Skin epidermis (tissue), 12 donors: ENCODE measurements at regions not wholly inside any gene's neighbourhood (a gene's known extent, or its start where the extent isn't known, plus 50 kb on each side); places are given as distances from the start of the nearest gene placed in this dataset.

Experiments used
- H3K27ac ChIP-seq, 21 experiments: fragments of 200-600 bp; sonication (generic) in 11 of 21; one replicate each; pipeline ENCODE4 v1.5.0; 2020; ENCODE audit warnings: mild to moderate bottlenecking in 3 of 21, inconsistent platforms in 2 of 21, moderate library complexity in 2 of 21
- H3K4me3 ChIP-seq, 7 experiments: fragments of 200-600 bp; sonication (generic) in 2 of 7; one replicate each; pipeline ENCODE4 v1.5.0; 2020; ENCODE audit warnings: inconsistent platforms in 2 of 7, mild to moderate bottlenecking in 2 of 7, moderate library complexity in 1 of 7

GRCh38 chr4:152102436-152103000, 341.7 kb upstream of the GATB start:
- H3K4me3 ChIP-seq, result no peak overlapping the region
- peak overlapping the region in 17 of 21 experiments; percentile 4 to 93 (median 64) for H3K27ac ChIP-seq

- Histone ChIP-seq H3K27ac (peak overlapping the region in 18 of 21 experiments; percentile 3 to 93 (median 68)), H3K4me3 (peak overlapping the region in 1 of 7 experiments; percentile 7)
These were observed 341.0 kb upstream of the GATB start for GRCh38 chr4:152101556-152102435.

- peak overlapping the region in 1 of 7 experiments; percentile 7 for H3K4me3 ChIP-seq
- peak overlapping the region in 18 of 21 experiments; percentile 3 to 93 (median 64) for H3K27ac ChIP-seq
These were observed 339.8 kb upstream of the GATB start for GRCh38 chr4:152100379-152101201.

GRCh38 chr4:152099981-152100378, 339.2 kb upstream of the GATB start:
- Histone ChIP-seq H3K27ac (peak overlapping the region in 14 of 21 experiments; percentile 27 to 93 (median 68)), H3K4me3 (no peak overlapping the region)

GRCh38 chr4:152099555-152099954, 338.7 kb upstream of the GATB start:
- H3K27ac ChIP-seq, result peak overlapping the region in 14 of 21 experiments; percentile 8 to 93 (median 62)
- H3K4me3 ChIP-seq, result no peak overlapping the region

- H3K27ac ChIP-seq, result peak overlapping the region in 8 of 21 experiments; percentile 9 to 93 (median 79)
These were observed 338.2 kb upstream of the GATB start for GRCh38 chr4:152099061-152099425.

GRCh38 chr4:152098365-152099060, 337.7 kb upstream of the GATB start:
- H3K27ac ChIP-seq, result peak overlapping the region in 6 of 21 experiments; percentile 20 to 93 (median 79)

More at GRCh38 chr4:152099061-152099425, 338.2 kb upstream of the GATB start:
- H3K4me3 ChIP-seq, result no peak overlapping the region

GRCh38 chr4:152097371-152097770, 336.6 kb upstream of the GATB start:
- H3K4me3 ChIP-seq, result no peak overlapping the region
- peak overlapping the region in 3 of 21 experiments; percentile 76 to 93 (median 88) for H3K27ac ChIP-seq

More at GRCh38 chr4:152098365-152099060, 337.7 kb upstream of the GATB start:
- no peak overlapping the region for H3K4me3 ChIP-seq

- Histone ChIP-seq H3K4me3 (no peak overlapping the region), H3K27ac (peak overlapping the region in 1 of 21 experiments; percentile 16)
These were observed 334.9 kb upstream of the GATB start for GRCh38 chr4:152095701-152096070.

- Histone ChIP-seq H3K27ac (peak overlapping the region in 1 of 21 experiments; percentile 16), H3K4me3 (no peak overlapping the region)
These were observed 334.3 kb upstream of the GATB start for GRCh38 chr4:152094970-152095700.

- no peak overlapping the region for H3K27ac ChIP-seq
These were observed 330.6 kb upstream of the GATB start for GRCh38 chr4:152091405-152091804.

GRCh38 chr4:152090543-152090942, 329.7 kb upstream of the GATB start:
- no peak overlapping the region for H3K4me3 ChIP-seq
- no peak overlapping the region for H3K27ac ChIP-seq

More at GRCh38 chr4:152091405-152091804, 330.6 kb upstream of the GATB start:
- H3K4me3 ChIP-seq, result no peak overlapping the region

GRCh38 chr4:152089584-152089983, 328.8 kb upstream of the GATB start:
- no peak overlapping the region for H3K4me3 ChIP-seq
- H3K27ac ChIP-seq, result no peak overlapping the region

- H3K27ac ChIP-seq, result no peak overlapping the region
- no peak overlapping the region for H3K4me3 ChIP-seq
These were observed 326.5 kb upstream of the GATB start for GRCh38 chr4:152087335-152087734.

- H3K27ac ChIP-seq, result no peak overlapping the region
- no peak overlapping the region for H3K4me3 ChIP-seq
These were observed 324.9 kb upstream of the GATB start for GRCh38 chr4:152085657-152086056.

- H3K4me3 ChIP-seq, result no peak overlapping the region
- H3K27ac ChIP-seq, result no peak overlapping the region
These were observed 322.5 kb upstream of the GATB start for GRCh38 chr4:152083338-152083737.

GRCh38 chr4:152081024-152081423, 320.2 kb upstream of the GATB start:
- peak overlapping the region in 1 of 21 experiments; percentile 85 for H3K27ac ChIP-seq
- H3K4me3 ChIP-seq, result no peak overlapping the region

- peak overlapping the region in 7 of 21 experiments; percentile 36 to 85 (median 61) for H3K27ac ChIP-seq
- H3K4me3 ChIP-seq, result no peak overlapping the region
These were observed 318.9 kb upstream of the GATB start for GRCh38 chr4:152079543-152080293.
